Natural killer cell (primary cell): ENCODE measurements at regions not wholly inside any gene's neighbourhood (a gene's known extent, or its start where the extent isn't known, plus 50 kb on each side); places are given as distances from the start of the nearest gene placed in this dataset.
"Not testable (repeated sequence)": the region's sequence is repeated elsewhere in the genome, so short reads cannot be mapped to it uniquely, and the experiment has no call there.

Experiments used
- ATAC-seq, 3 donors: fragments of 150-1000 bp in 2 of 3; fragments of 200-7000 bp in 1 of 3; cut with Tn5 transposase; 1 replicate in 1 of 3; 2 replicates in 2 of 3; pipeline ENCODE4 v1.10.0; 2021; ENCODE audit warnings: mild to moderate bottlenecking in 2 of 3, moderate library complexity in 2 of 3
- DNase-seq, 2 donors: peaks; one replicate each; pipeline versions ENCODE4 v3.0.0 to v3.0.0-alpha.2; 2013 to 2021; ENCODE audit warnings: mixed read lengths in 1 of 2
- H3K27ac ChIP-seq: one replicate; pipeline ENCODE4 v1.5.1; 2013; ENCODE audit warnings: mild to moderate bottlenecking, low read length
- H3K27me3 ChIP-seq: one replicate; pipeline ENCODE4 v1.6.1; 2013; ENCODE audit warnings: low read length; ENCODE audit not compliant: control insufficient read depth, insufficient read depth
- H3K36me3 ChIP-seq: one replicate; pipeline ENCODE4 v1.6.1; 2013; ENCODE audit warnings: low read length; ENCODE audit not compliant: control insufficient read depth, insufficient read depth
- H3K4me1 ChIP-seq: one replicate; pipeline ENCODE4 v1.6.1; 2013; ENCODE audit warnings: low read length; ENCODE audit not compliant: control insufficient read depth, insufficient read depth
- H3K4me3 ChIP-seq: one replicate; pipeline ENCODE4 v1.5.1; 2013; ENCODE audit warnings: low read length
- H3K9me3 ChIP-seq: one replicate; pipeline ENCODE4 v1.6.1; 2013; ENCODE audit warnings: low read length; ENCODE audit not compliant: control insufficient read depth, insufficient read depth
- H3K27ac Mint-ChIP-seq, 2 donors: one replicate each; pipeline ENCODE4 v1.8.0; 2022; ENCODE audit warnings: mild to moderate bottlenecking in 2 of 2, mixed read lengths in 2 of 2, moderate library complexity in 1 of 2
- H3K27me3 Mint-ChIP-seq, 2 donors: one replicate each; pipeline ENCODE4 v1.8.0; 2022; ENCODE audit warnings: low read depth in 2 of 2, mixed read lengths in 2 of 2
- H3K36me3 Mint-ChIP-seq: one replicate; pipeline ENCODE4 v1.8.0; 2022; ENCODE audit warnings: mixed read lengths
- H3K4me1 Mint-ChIP-seq, 2 donors: one replicate each; pipeline ENCODE4 v1.8.0; 2022; ENCODE audit warnings: mixed read lengths in 2 of 2
- H3K4me3 Mint-ChIP-seq: one replicate; pipeline ENCODE4 v1.8.0; 2022; ENCODE audit warnings: mild to moderate bottlenecking, moderate library complexity, mixed read lengths
- H3K9me3 Mint-ChIP-seq, 2 donors: one replicate each; pipeline ENCODE4 v1.8.0; 2022; ENCODE audit warnings: mixed read lengths in 2 of 2
- WGBS: methylation state at CpG from one replicate; pipeline ENCODE4 v1.1.7; 2013; ENCODE audit warnings: missing lambda C conversion rate; ENCODE audit not compliant: insufficient coverage; 5-methylcytosine and 5-hydroxymethylcytosine counted together
- intact Hi-C: fragments of 100-400 bp; cut with micrococcal nuclease; formaldehyde crosslinking; loops from one replicate; pipeline ENCODE4 v1.14.2; 2022

GRCh38 chr15:20168221-20168620, 373.4 kb downstream of the GOLGA6L6 start:
- H3K27me3 ChIP-seq, intact Hi-C loops, ATAC-seq, H3K27ac ChIP-seq, H3K36me3 Mint-ChIP-seq, H3K36me3 ChIP-seq, DNase-seq, H3K4me3 ChIP-seq, H3K4me1 ChIP-seq, H3K27ac Mint-ChIP-seq, H3K9me3 Mint-ChIP-seq, H3K4me1 Mint-ChIP-seq, H3K4me3 Mint-ChIP-seq, H3K9me3 ChIP-seq, H3K27me3 Mint-ChIP-seq: not testable (repeated sequence)
- WGBS = 84% methylated on average over 25 of the region's 33 CpGs

GRCh38 chr15:20153528-20153927, 388.1 kb downstream of the GOLGA6L6 start:
- H3K27me3 ChIP-seq, H3K4me1 ChIP-seq, H3K9me3 ChIP-seq, H3K4me1 Mint-ChIP-seq, ATAC-seq, H3K36me3 ChIP-seq, DNase-seq, H3K4me3 ChIP-seq, H3K36me3 Mint-ChIP-seq, H3K4me3 Mint-ChIP-seq, H3K27ac Mint-ChIP-seq, H3K9me3 Mint-ChIP-seq, H3K27me3 Mint-ChIP-seq, H3K27ac ChIP-seq, intact Hi-C loops: not testable (repeated sequence)
- no CpG with 5 or more reads among the region's 9 CpGs for WGBS

GRCh38 chr15:20148679-20149078, 392.9 kb downstream of the GOLGA6L6 start:
- intact Hi-C loops, H3K27ac ChIP-seq, H3K9me3 ChIP-seq, H3K9me3 Mint-ChIP-seq, H3K4me3 Mint-ChIP-seq, H3K27me3 ChIP-seq, H3K4me1 Mint-ChIP-seq, DNase-seq, H3K4me1 ChIP-seq, H3K27me3 Mint-ChIP-seq, H3K36me3 ChIP-seq, H3K4me3 ChIP-seq, ATAC-seq, H3K27ac Mint-ChIP-seq, H3K36me3 Mint-ChIP-seq: not testable (repeated sequence)
- WGBS = 89% methylated on average over 9 of the region's 14 CpGs

- H3K4me3 Mint-ChIP-seq, H3K27me3 ChIP-seq, H3K4me3 ChIP-seq, H3K4me1 Mint-ChIP-seq, H3K4me1 ChIP-seq, H3K27ac Mint-ChIP-seq, H3K27ac ChIP-seq, ATAC-seq, H3K9me3 Mint-ChIP-seq, intact Hi-C loops, H3K36me3 Mint-ChIP-seq, H3K9me3 ChIP-seq, DNase-seq, H3K27me3 Mint-ChIP-seq, H3K36me3 ChIP-seq: not testable (repeated sequence)
- WGBS = 90% methylated on average over 43 of the region's 73 CpGs
Measured at GRCh38 chr15:20148008-20148407, 393.6 kb downstream of the GOLGA6L6 start.

- H3K27ac ChIP-seq, DNase-seq, intact Hi-C loops, H3K4me3 ChIP-seq, H3K27ac Mint-ChIP-seq, H3K36me3 ChIP-seq, H3K4me3 Mint-ChIP-seq, H3K4me1 ChIP-seq, H3K9me3 Mint-ChIP-seq, H3K27me3 ChIP-seq, H3K9me3 ChIP-seq, ATAC-seq, H3K27me3 Mint-ChIP-seq, H3K4me1 Mint-ChIP-seq, H3K36me3 Mint-ChIP-seq: not testable (repeated sequence)
- 95% methylated on average over 5 of the region's 14 CpGs for WGBS
Measured at GRCh38 chr15:20144333-20145036, 397.1 kb downstream of the GOLGA6L6 start.

- H3K27ac ChIP-seq, DNase-seq, H3K4me3 ChIP-seq, intact Hi-C loops, H3K9me3 Mint-ChIP-seq, H3K4me3 Mint-ChIP-seq, H3K36me3 Mint-ChIP-seq, ATAC-seq, H3K36me3 ChIP-seq, H3K4me1 Mint-ChIP-seq, H3K9me3 ChIP-seq, H3K27me3 ChIP-seq, H3K4me1 ChIP-seq, H3K27me3 Mint-ChIP-seq, H3K27ac Mint-ChIP-seq: not testable (repeated sequence)
- no CpG with 5 or more reads among the region's 3 CpGs for WGBS
Measured at GRCh38 chr15:20142906-20143305, 398.7 kb downstream of the GOLGA6L6 start.

- H3K36me3 ChIP-seq, intact Hi-C loops, H3K4me3 Mint-ChIP-seq, H3K4me1 Mint-ChIP-seq, ATAC-seq, H3K27ac Mint-ChIP-seq, H3K27me3 ChIP-seq, H3K4me1 ChIP-seq, H3K27me3 Mint-ChIP-seq, DNase-seq, H3K36me3 Mint-ChIP-seq, H3K9me3 Mint-ChIP-seq, H3K27ac ChIP-seq, H3K4me3 ChIP-seq, H3K9me3 ChIP-seq: not testable (repeated sequence)
- WGBS = 65% methylated on average over 1 of the region's 1 CpG
Measured at GRCh38 chr15:20142410-20142809, 399.2 kb downstream of the GOLGA6L6 start.

GRCh38 chr15:20124668-20125067, 416.9 kb downstream of the GOLGA6L6 start:
- H3K27me3 Mint-ChIP-seq, intact Hi-C loops, H3K27ac Mint-ChIP-seq, H3K27me3 ChIP-seq, H3K36me3 Mint-ChIP-seq, ATAC-seq, DNase-seq, H3K4me3 Mint-ChIP-seq, H3K4me1 ChIP-seq, H3K9me3 ChIP-seq, H3K4me3 ChIP-seq, H3K36me3 ChIP-seq, H3K4me1 Mint-ChIP-seq, H3K9me3 Mint-ChIP-seq, H3K27ac ChIP-seq: not testable (repeated sequence)
- WGBS = 70% methylated on average over 2 of the region's 4 CpGs
